Breast epithelium (tissue), 3 donors: ENCODE measurements at regions not wholly inside any gene's neighbourhood (a gene's known extent, or its start where the extent isn't known, plus 50 kb on each side); places are given as distances from the start of the nearest gene placed in this dataset.

Experiments used
- CTCF ChIP-seq, 3 donors: fragments of 450-650 bp; IDR thresholded peaks; one replicate each; pipeline ENCODE4 v1.5.1; 2016 to 2017; ENCODE audit warnings: antibody characterized with exemption in 3 of 3, mild to moderate bottlenecking in 3 of 3, moderate library complexity in 3 of 3
- POLR2AphosphoS5 ChIP-seq, 3 donors: sonication (generic); formaldehyde crosslinking; IDR thresholded peaks; one replicate each; pipeline ENCODE4 v1.6.1; 2017; ENCODE audit warnings: antibody characterized with exemption in 3 of 3

- TF ChIP-seq POLR2AphosphoS5 (IDR thresholded peaks at IDR 0.05) (no peak), CTCF (IDR thresholded peaks at IDR 0.05) (no peak)
These were observed 196.4 kb downstream of the SIM1 start for GRCh38 chr6:100268326-100268725.
